ENCODE measurements at regions not wholly inside any gene's neighbourhood (a gene's known extent, or its start where the extent isn't known, plus 50 kb on each side); places are given as distances from the start of the nearest gene placed in this dataset.

DNA sequence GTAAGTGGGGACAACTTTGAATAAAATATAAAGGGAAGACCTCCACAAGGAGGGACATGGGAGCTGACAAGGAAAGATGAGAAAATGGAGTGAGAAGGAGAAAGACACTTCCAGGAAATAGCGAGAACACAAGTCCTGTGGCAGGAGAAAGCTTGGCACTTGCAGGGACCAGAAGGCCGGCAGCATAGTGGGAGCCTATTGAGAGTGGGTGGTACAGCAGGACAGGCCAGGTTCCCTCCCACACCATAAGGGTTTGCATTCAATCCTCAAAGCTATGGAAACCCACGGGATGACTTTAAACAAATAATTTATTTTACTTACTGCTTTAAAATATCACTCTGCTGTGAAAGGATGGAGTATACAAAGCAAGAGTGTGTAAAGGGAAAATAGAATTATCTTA, 173.2 kb upstream of the ELL2 start:
- H3K79me2 ChIP-seq (ENCODE audit: control insufficient read depth, insufficient read depth, low read length) = no peaks in the 10 kb centered on the region
- no peaks in the 10 kb centered on the region for H3K36me3 ChIP-seq (ENCODE audit: control insufficient read depth in 2 of 2, extremely low read depth in 1 of 2, insufficient read depth in 2 of 2, low read length in 2 of 2)
- no peaks in the 10 kb centered on the region for H4K20me1 ChIP-seq (replicated peaks; ENCODE audit: control insufficient read depth, extremely low read depth, insufficient read depth, low read length)
- intact Hi-C loops (cut with micrococcal nuclease) = no loop called here
- no peaks in the 10 kb centered on the region for H3K9me1 ChIP-seq (replicated peaks; ENCODE audit: control insufficient read depth, extremely low read depth, insufficient read depth, low read length)
- no peak overlapping the region for H3K4me2 ChIP-seq (ENCODE audit: insufficient read depth, low read length)
- no peak overlapping the region for H3K4me3 ChIP-seq (replicated peaks in 1 of 3; ENCODE audit: insufficient read depth in 1 of 3, low read depth in 1 of 3, low read length in 3 of 3)
- H3K4me1 ChIP-seq (ENCODE audit: control insufficient read depth, extremely low read depth, insufficient read depth, low read length) = no peaks in the 10 kb centered on the region
- no peak overlapping the region for H3K9ac ChIP-seq (replicated peaks; ENCODE audit: extremely low read depth, insufficient read depth, low read length)
- ChIA-PET CTCF (no interaction called here), POLR2A (no interaction called here)
- FAIRE-seq (no peak), DNase-seq (ENCODE audit: low read depth, low spot score) (no peak)
- no peak overlapping the region for H3K27ac ChIP-seq (ENCODE audit: insufficient read depth, low read depth, low read length)
- no TSS peak for BruUV-seq (replicated peaks)
- no peaks in the 10 kb centered on the region for H3K27me3 ChIP-seq (ENCODE audit: control insufficient read depth in 2 of 2, insufficient read depth in 2 of 2, low read length in 2 of 2)
- no peak overlapping the region for H2AFZ ChIP-seq (ENCODE audit: low read depth, low read length)
- H3K9me3 ChIP-seq (replicated peaks; ENCODE audit: control insufficient read depth, insufficient read depth, low read length) = no peaks in the 10 kb centered on the region
- dilution Hi-C loops (cut with MboI; ENCODE audit: extremely low pct_ligation_motif_present, low sequenced_read_pairs) = no loop called here
- TF ChIP-seq POLR2A (IDR thresholded peaks at IDR 0.05; ENCODE audit: low read depth, low read length) (no peak), POLR2AphosphoS5 (IDR thresholded peaks at IDR 0.05; ENCODE audit: insufficient read depth, low read depth, low read length) (no peak), GATA2 (IDR thresholded peaks at IDR 0.05; ENCODE audit: insufficient read depth, insufficient read length, low read depth, low read length) (no peak), JUN (IDR thresholded peaks at IDR 0.05; ENCODE audit: borderline replicate concordance, insufficient read depth, insufficient read length, low read depth) (no peak), EZH2 (IDR thresholded peaks at IDR 0.05; ENCODE audit: borderline replicate concordance, low read depth, low read length, severe bottlenecking) (no peak), FOS (IDR thresholded peaks at IDR 0.05; ENCODE audit: borderline replicate concordance, insufficient read depth, low read length) (no peak)
- TF ChIP-seq, protein P1, sequence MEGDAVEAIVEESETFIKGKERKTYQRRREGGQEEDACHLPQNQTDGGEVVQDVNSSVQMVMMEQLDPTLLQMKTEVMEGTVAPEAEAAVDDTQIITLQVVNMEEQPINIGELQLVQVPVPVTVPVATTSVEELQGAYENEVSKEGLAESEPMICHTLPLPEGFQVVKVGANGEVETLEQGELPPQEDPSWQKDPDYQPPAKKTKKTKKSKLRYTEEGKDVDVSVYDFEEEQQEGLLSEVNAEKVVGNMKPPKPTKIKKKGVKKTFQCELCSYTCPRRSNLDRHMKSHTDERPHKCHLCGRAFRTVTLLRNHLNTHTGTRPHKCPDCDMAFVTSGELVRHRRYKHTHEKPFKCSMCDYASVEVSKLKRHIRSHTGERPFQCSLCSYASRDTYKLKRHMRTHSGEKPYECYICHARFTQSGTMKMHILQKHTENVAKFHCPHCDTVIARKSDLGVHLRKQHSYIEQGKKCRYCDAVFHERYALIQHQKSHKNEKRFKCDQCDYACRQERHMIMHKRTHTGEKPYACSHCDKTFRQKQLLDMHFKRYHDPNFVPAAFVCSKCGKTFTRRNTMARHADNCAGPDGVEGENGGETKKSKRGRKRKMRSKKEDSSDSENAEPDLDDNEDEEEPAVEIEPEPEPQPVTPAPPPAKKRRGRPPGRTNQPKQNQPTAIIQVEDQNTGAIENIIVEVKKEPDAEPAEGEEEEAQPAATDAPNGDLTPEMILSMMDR (IDR thresholded peaks at IDR 0.05; ENCODE audit: extremely low read depth in 1 of 2, insufficient read depth in 1 of 2, low read depth in 1 of 2, low read length in 2 of 2) = no peak
- TF ChIP-seq, protein P2, sequence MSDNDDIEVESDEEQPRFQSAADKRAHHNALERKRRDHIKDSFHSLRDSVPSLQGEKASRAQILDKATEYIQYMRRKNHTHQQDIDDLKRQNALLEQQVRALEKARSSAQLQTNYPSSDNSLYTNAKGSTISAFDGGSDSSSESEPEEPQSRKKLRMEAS (IDR thresholded peaks at IDR 0.05; ENCODE audit: insufficient read depth, insufficient read length) = no peak
